ENCODE measurements at regions not wholly inside any gene's neighbourhood (a gene's known extent, or its start where the extent isn't known, plus 50 kb on each side); places are given as distances from the start of the nearest gene placed in this dataset.

DNA sequence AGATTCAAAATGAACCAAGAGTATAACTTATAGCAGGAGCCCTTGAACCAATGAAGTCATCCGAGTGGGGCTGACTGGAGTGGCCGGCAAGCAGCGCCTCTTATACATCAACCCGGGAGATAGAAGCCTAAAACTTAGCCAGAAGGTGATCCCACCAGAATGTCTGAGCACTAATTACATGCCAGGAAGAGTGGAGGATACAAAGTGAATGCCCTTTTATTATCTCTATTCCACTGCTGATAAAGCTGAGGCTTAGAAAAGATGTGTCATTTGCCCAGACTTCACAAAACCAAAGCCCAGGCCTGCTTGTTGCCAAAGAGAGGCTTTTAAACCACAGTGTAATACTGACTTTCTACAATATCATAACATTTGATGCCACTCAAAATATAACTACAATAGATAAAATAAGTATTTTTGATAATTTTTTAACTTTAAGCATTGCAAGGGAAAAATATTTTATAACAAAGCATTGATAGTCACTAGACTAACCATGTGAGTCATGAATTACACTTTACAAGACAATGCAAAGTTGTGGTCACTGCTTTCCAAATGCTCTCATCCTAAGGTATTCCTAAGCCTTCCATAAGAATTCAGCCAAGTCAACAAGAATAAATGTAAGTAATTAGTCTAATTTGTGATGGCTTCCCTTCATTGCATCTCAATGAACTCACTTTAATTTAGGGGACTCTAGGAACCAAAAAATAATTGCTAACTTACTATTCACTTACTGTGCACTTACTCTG is 58.6 kb upstream of the ARID5B start:
- TF ChIP-seq, protein P1, sequence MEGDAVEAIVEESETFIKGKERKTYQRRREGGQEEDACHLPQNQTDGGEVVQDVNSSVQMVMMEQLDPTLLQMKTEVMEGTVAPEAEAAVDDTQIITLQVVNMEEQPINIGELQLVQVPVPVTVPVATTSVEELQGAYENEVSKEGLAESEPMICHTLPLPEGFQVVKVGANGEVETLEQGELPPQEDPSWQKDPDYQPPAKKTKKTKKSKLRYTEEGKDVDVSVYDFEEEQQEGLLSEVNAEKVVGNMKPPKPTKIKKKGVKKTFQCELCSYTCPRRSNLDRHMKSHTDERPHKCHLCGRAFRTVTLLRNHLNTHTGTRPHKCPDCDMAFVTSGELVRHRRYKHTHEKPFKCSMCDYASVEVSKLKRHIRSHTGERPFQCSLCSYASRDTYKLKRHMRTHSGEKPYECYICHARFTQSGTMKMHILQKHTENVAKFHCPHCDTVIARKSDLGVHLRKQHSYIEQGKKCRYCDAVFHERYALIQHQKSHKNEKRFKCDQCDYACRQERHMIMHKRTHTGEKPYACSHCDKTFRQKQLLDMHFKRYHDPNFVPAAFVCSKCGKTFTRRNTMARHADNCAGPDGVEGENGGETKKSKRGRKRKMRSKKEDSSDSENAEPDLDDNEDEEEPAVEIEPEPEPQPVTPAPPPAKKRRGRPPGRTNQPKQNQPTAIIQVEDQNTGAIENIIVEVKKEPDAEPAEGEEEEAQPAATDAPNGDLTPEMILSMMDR (IDR thresholded peaks at IDR 0.05; ENCODE audit: borderline replicate concordance, extremely low read depth, insufficient read depth): no peak
- Histone ChIP-seq H3K36me3 (ENCODE audit: control insufficient read depth in 2 of 3, insufficient read depth in 3 of 3, low read length in 3 of 3) (no peaks in the 10 kb centered on the region), H3K27ac (ENCODE audit: low read depth in 2 of 2, low read length in 2 of 2) (no peak overlapping the region), H3K9ac (ENCODE audit: low read length in 3 of 3) (no peak overlapping the region), H3K9me3 (ENCODE audit: control insufficient read depth in 2 of 3, insufficient read depth in 1 of 3, low read length in 3 of 3) (no peaks in the 10 kb centered on the region), H3K4me3 (ENCODE audit: low read length in 3 of 3) (no peak overlapping the region), H3K27me3 (ENCODE audit: control insufficient read depth, insufficient read depth, low read length) (no peaks in the 10 kb centered on the region), H3K4me1 (ENCODE audit: control insufficient read depth in 2 of 3, insufficient read depth in 2 of 3, low read depth in 1 of 3, low read length in 3 of 3) (peaks cover 0 to 27% (median 6%) of the 10 kb centered on the region in 3 donors)
- FAIRE-seq (no peak), DNase-seq (no peak)
- intact Hi-C loops (cut with DNase I): no loop called here

DNA sequence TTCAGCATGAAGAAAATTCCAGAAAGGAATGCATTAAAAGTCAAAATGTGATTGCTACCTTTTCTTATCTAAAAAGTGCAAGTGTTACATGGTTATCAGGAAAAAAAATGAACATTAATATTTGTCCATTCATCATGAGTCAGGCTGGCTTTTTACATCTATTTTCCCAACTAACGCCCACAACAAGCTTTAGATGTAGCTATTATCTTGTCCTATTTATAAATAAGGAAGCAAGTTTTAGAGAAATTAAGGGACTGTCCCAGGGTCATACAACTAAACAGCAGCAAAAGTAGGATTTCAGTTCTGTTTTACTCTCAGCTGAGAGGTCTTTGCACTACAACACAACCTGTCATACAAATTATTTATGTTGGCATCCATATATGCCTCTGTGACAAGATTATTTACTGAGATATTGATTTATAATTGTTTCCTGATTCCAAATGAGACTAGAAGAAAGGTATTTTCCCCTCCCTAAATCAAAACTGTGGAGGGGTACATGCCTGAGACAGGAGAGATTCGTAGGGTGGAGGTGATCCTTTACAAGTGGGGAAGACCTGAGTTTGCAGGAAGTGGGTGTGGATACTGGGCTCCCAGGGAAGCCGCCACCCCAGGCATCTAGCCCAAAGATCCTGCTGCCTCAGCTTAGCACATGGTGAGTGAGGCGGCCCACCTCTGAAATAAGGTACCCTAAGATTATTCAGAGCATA is 57.2 kb upstream of the ARID5B start:
- no peak overlapping the region for H3K4me3 ChIP-seq (ENCODE audit: low read length in 3 of 3)
- TF ChIP-seq, protein P1 (IDR thresholded peaks at IDR 0.05; ENCODE audit: borderline replicate concordance, extremely low read depth, insufficient read depth): no peak
- H3K27me3 ChIP-seq (ENCODE audit: control insufficient read depth, insufficient read depth, low read length): no peaks in the 10 kb centered on the region
- H3K9me3 ChIP-seq (ENCODE audit: control insufficient read depth in 2 of 3, insufficient read depth in 1 of 3, low read length in 3 of 3): no peaks in the 10 kb centered on the region
- FAIRE-seq (no peak), DNase-seq (no peak)
- H3K36me3 ChIP-seq (ENCODE audit: control insufficient read depth in 2 of 3, insufficient read depth in 3 of 3, low read length in 3 of 3): no peaks in the 10 kb centered on the region
- no peak overlapping the region for H3K9ac ChIP-seq (ENCODE audit: low read length in 3 of 3)
- intact Hi-C loops (cut with DNase I): no loop called here
- no peak overlapping the region for H3K27ac ChIP-seq (ENCODE audit: low read depth in 2 of 2, low read length in 2 of 2)
- H3K4me1 ChIP-seq (ENCODE audit: control insufficient read depth in 2 of 3, insufficient read depth in 2 of 3, low read depth in 1 of 3, low read length in 3 of 3): peaks cover 0 to 21% (median 4%) of the 10 kb centered on the region in 3 donors

DNA sequence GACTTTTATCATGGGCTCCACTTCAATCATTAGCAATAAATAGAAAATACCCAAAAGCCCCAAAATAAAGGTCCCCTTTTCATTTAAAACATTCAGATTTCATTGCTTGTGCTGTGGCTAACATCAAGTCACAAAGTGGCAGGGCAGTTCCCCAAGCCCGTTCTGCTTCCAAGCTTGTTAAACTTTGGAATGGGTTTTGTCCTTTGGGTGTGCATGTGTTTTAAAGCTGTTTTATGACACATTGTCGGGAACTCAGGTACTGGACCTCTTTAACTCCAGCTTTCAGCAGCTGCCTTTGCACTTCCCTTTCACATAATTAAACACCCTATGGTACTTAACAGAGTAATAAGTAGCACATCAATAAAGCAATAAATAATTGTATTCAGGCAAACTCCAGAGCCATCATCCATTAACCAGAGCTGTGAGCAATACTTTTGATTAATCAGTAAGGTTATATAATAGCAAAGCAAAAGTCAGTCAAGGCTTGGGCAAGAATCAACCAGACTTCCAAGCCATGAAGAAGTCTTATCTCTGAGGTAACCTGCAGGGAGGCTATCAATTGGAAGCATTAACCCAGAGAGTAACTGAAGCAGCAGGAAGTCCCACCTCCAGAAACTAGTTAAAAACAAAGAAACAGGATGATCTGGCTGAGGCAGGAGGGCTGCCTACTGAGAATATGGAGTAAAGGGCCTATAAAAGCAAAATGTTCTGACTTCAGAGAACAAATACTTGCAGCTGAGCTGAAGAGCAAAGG is 56.1 kb upstream of the ARID5B start:
- H3K9ac ChIP-seq (ENCODE audit: low read length in 3 of 3): no peak overlapping the region
- no peak overlapping the region for H3K27ac ChIP-seq (ENCODE audit: low read depth in 2 of 2, low read length in 2 of 2)
- FAIRE-seq (no peak), DNase-seq (no peak)
- H3K27me3 ChIP-seq (ENCODE audit: control insufficient read depth, insufficient read depth, low read length): no peaks in the 10 kb centered on the region
- no peak overlapping the region for H3K4me3 ChIP-seq (ENCODE audit: low read length in 3 of 3)
- intact Hi-C loops (cut with DNase I): no loop called here
- H3K36me3 ChIP-seq (ENCODE audit: control insufficient read depth in 2 of 3, insufficient read depth in 3 of 3, low read length in 3 of 3): no peaks in the 10 kb centered on the region
- TF ChIP-seq, protein P1 (IDR thresholded peaks at IDR 0.05; ENCODE audit: borderline replicate concordance, extremely low read depth, insufficient read depth): no peak
- H3K9me3 ChIP-seq (ENCODE audit: control insufficient read depth in 2 of 3, insufficient read depth in 1 of 3, low read length in 3 of 3): no peaks in the 10 kb centered on the region
- peaks cover 0 to 10% (median under 1%) of the 10 kb centered on the region in 3 donors for H3K4me1 ChIP-seq (ENCODE audit: control insufficient read depth in 2 of 3, insufficient read depth in 2 of 3, low read depth in 1 of 3, low read length in 3 of 3)
